ENCODE measurements at regions not wholly inside any gene's neighbourhood (a gene's known extent, or its start where the extent isn't known, plus 50 kb on each side); places are given as distances from the start of the nearest gene placed in this dataset.

DNA sequence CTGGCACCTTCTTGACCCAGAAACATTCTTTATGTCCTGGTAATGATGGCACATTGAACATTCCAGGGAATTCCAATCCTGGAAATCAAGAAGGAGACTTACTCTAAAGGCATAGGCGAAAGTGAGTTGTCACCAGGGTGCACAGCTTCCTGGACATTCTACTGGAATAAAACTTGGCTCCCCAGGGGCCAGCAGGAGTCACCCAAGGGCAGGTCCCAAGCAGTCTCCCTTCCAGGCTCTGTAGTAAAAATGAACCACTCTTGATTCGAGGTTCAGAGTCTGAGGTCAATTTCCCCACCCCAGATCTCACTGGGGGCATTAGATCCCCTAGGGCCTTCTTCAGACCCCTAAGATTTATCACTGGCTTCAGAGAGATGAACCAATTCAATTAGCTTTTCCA lies 338.7 kb upstream of the GATB start:
- TF ChIP-seq CREB1 (IDR thresholded peaks at IDR 0.05; ENCODE audit: low read depth) (no peak), RAD21 (IDR thresholded peaks at IDR 0.05; ENCODE audit: low read depth) (no peak), EP300 (IDR thresholded peaks at IDR 0.05; ENCODE audit: borderline replicate concordance) (no peak), TAF1 (IDR thresholded peaks at IDR 0.05; ENCODE audit: low read depth) (no peak), TEAD4 (IDR thresholded peaks at IDR 0.05) (no peak)
